SK-N-SH (cell line): ENCODE measurements at regions not wholly inside any gene's neighbourhood (a gene's known extent, or its start where the extent isn't known, plus 50 kb on each side); places are given as distances from the start of the nearest gene placed in this dataset.

Experiments used
- CTCF ChIA-PET: fragments of 300-600, 350-600 bp; formaldehyde crosslinking; extraction: SDS; loops from one replicate; lab custom pipeline; 2021; lab: Yijun Ruan, JAX
- POLR2A ChIA-PET: fragments of 350-600 bp; sonication (Branson Sonifier 250); formaldehyde crosslinking; extraction: SDS; loops from one replicate; lab custom pipeline; 2020; ENCODE audit warnings: antibody characterized with exemption, inconsistent platforms; lab: Yijun Ruan, JAX
- DNase-seq: peaks from one replicate; pipeline ENCODE4 v3.0.0; 2012
- H2AFZ ChIP-seq: fragments of 200-600 bp; sonication (generic); 2 replicates; pipeline ENCODE4 v1.8.1; 2016; ENCODE audit warnings: antibody characterized with exemption, mild to moderate bottlenecking, low read depth
- H3F3A ChIP-seq: fragments of 200-600 bp; sonication (generic); replicated peaks from 2 replicates; pipeline ENCODE3; 2016; ENCODE audit warnings: antibody characterized with exemption, mild to moderate bottlenecking; ENCODE audit not compliant: insufficient read depth
- H3K27ac ChIP-seq, 2 experiments: fragments of 200-500 bp in 1 of 2; fragments of 200-600 bp in 1 of 2; sonication (Bioruptor generic) in 1 of 2; sonication (generic), shearing (Covaris generic) in 1 of 2; 2 replicates each; pipeline versions ENCODE4 v1.5.1 to v1.6.1; 2014 to 2016; ENCODE audit warnings: low read depth in 2 of 2, inconsistent platforms in 1 of 2, low read length in 1 of 2, mild to moderate bottlenecking in 1 of 2, mixed read lengths in 1 of 2
- H3K27me3 ChIP-seq: fragments of 200-600 bp; sonication (generic), shearing (Covaris generic); 2 replicates; pipeline ENCODE4 v1.6.1; 2016; ENCODE audit warnings: mixed run types; ENCODE audit not compliant: insufficient read depth
- H3K36me3 ChIP-seq, 2 experiments: fragments of 200-500 bp in 1 of 2; fragments of 200-600 bp in 1 of 2; sonication (Bioruptor generic) in 1 of 2; sonication (generic) in 1 of 2; replicated peaks in 1 of 2; 2 replicates each; pipeline versions ENCODE3 to v1.5.1; 2014 to 2016; ENCODE audit warnings: low read length in 1 of 2, mild to moderate bottlenecking in 1 of 2; ENCODE audit not compliant: insufficient read depth in 2 of 2, control insufficient read depth in 1 of 2
- H3K4me1 ChIP-seq, 2 experiments: fragments of 200-500 bp in 1 of 2; fragments of 200-600 bp in 1 of 2; sonication (Bioruptor generic) in 1 of 2; sonication (generic), shearing (Covaris generic) in 1 of 2; 2 replicates each; pipeline versions ENCODE4 v1.5.1 to v1.6.1; 2014 to 2016; ENCODE audit warnings: low read depth in 1 of 2, low read length in 1 of 2, mixed run types in 1 of 2; ENCODE audit not compliant: insufficient read depth in 2 of 2, control insufficient read depth in 1 of 2
- H3K4me2 ChIP-seq: fragments of 200-600 bp; sonication (generic), shearing (Covaris generic); 2 replicates; pipeline ENCODE4 v1.6.1; 2017; ENCODE audit warnings: mixed run types
- H3K4me3 ChIP-seq, 2 experiments: fragments of 200-500 bp in 1 of 2; fragments of 200-600 bp in 1 of 2; sonication (Bioruptor generic) in 1 of 2; sonication (generic), shearing (Covaris generic) in 1 of 2; 2 replicates each; pipeline versions ENCODE4 v1.5.1 to v1.8.1; 2014 to 2016; ENCODE audit warnings: low read depth in 2 of 2, inconsistent platforms in 1 of 2, low read length in 1 of 2, mild to moderate bottlenecking in 1 of 2, mixed read lengths in 1 of 2, moderate library complexity in 1 of 2
- H3K79me2 ChIP-seq: fragments of 200-600 bp; sonication (generic); 2 replicates; pipeline ENCODE4 v1.8.1; 2017; ENCODE audit warnings: mild to moderate bottlenecking; ENCODE audit not compliant: insufficient read depth
- H3K9ac ChIP-seq: fragments of 200-600 bp; sonication (generic); 2 replicates; pipeline ENCODE4 v1.6.1; 2017; ENCODE audit warnings: mixed run types
- H3K9me2 ChIP-seq: fragments of 200-600 bp; sonication (generic); 2 replicates; pipeline ENCODE4 v1.6.1; 2017; ENCODE audit warnings: mixed run types
- H3K9me3 ChIP-seq: fragments of 200-600 bp; sonication (generic); 2 replicates; pipeline ENCODE4 v1.6.1; 2017; ENCODE audit warnings: mixed run types, mild to moderate bottlenecking, moderate library complexity
- H4K20me1 ChIP-seq: fragments of 200-600 bp; sonication (generic); 2 replicates; pipeline ENCODE4 v1.6.1; 2017; ENCODE audit warnings: mild to moderate bottlenecking, mixed run types; ENCODE audit not compliant: insufficient read depth
- FOXJ3 ChIP-seq: sonication (generic); formaldehyde crosslinking; IDR thresholded peaks from 2 replicates; pipeline ENCODE4 v1.5.1; 2020; ENCODE audit warnings: mild to moderate bottlenecking, missing genetic modification reagents
- IRF3 ChIP-seq: fragments of 150-350 bp; IDR thresholded peaks from 2 replicates; pipeline ENCODE4 v1.6.1; 2016; ENCODE audit warnings: mild to moderate bottlenecking, low read depth, low read length
- JUND ChIP-seq: IDR thresholded peaks from 2 replicates; pipeline ENCODE4 v1.4.0; 2012
- MAX ChIP-seq: IDR thresholded peaks from 2 replicates; pipeline ENCODE4 v1.4.0; 2012; ENCODE audit warnings: low read depth
- MEF2A ChIP-seq: IDR thresholded peaks from 2 replicates; pipeline ENCODE4 v1.4.0; 2012; ENCODE audit warnings: low read depth, borderline replicate concordance
- PBX3 ChIP-seq: IDR thresholded peaks from 2 replicates; pipeline ENCODE4; 2012
- RCOR1 ChIP-seq: fragments of 150-350 bp; IDR thresholded peaks from 2 replicates; pipeline ENCODE4 v1.6.1; 2017; ENCODE audit warnings: antibody characterized with exemption, low read length
- REST ChIP-seq: IDR thresholded peaks from 2 replicates; pipeline ENCODE4 v1.6.1; 2012; ENCODE audit warnings: mild to moderate bottlenecking, low read depth, low read length, moderate library complexity
- RXRA ChIP-seq: IDR thresholded peaks from 2 replicates; pipeline ENCODE4 v1.4.0; 2012; ENCODE audit warnings: low read depth, mild to moderate bottlenecking, borderline replicate concordance
- SMC3 ChIP-seq: IDR thresholded peaks from 2 replicates; pipeline ENCODE4 v1.6.1; 2012; ENCODE audit warnings: low read depth, low read length, improper control_type of control experiment
- YY1 ChIP-seq: IDR thresholded peaks from 2 replicates; pipeline ENCODE4 v1.4.0; 2012; ENCODE audit warnings: low read depth, mild to moderate bottlenecking
- WGBS: methylation state at CpG from one replicate; pipeline ENCODE4 v1.1.6; 2017; ENCODE audit warnings: low lambda C conversion rate; 5-methylcytosine and 5-hydroxymethylcytosine counted together
- TF ChIP-seq, protein P1 (sequence below): IDR thresholded peaks from 2 replicates; pipeline ENCODE4 v1.4.0; 2012; ENCODE audit warnings: low read depth, borderline replicate concordance
- TF ChIP-seq, protein P2 (sequence below): fragments of 150-350 bp; IDR thresholded peaks from 2 replicates; pipeline ENCODE4 v1.6.1; 2017; ENCODE audit warnings: antibody characterized with exemption, low read length, low read depth, borderline replicate concordance

DNA sequence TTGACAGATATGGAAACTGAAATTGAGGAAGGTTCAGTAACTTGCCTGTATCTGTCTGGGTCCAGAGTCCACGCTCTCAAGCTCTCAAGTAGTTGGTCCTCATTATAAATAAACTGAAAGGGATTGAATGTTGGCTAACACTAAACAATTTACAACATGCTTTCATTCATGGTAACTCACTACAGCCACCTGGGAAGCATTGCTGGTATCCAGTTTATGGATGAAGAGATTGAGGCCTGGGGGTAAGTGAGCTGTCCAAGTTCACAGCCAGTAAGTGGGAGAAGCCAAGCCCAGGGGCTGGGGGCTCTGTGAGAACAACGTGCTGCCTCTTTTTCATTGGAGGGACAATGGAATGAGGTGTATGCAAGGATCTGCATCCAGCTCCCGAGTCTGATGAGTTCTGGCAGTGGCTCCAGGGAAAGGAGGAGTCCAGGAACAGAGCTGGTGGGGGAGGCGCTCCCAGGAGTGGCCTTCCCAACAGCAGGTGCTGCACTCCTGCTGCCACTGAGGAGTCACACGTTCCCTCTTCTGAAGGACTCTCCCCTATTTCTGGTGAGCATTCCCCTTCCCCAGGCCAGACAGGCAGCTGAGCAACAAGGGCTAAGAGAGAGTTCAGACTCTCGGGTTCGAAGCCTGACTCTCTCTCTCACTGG, 175.8 kb downstream of the CSNK2A3 start (continued):
- no peak for TF ChIP-seq IRF3
- TF ChIP-seq FOXJ3 (CRISPR knock-in tag), result no peak

DNA sequence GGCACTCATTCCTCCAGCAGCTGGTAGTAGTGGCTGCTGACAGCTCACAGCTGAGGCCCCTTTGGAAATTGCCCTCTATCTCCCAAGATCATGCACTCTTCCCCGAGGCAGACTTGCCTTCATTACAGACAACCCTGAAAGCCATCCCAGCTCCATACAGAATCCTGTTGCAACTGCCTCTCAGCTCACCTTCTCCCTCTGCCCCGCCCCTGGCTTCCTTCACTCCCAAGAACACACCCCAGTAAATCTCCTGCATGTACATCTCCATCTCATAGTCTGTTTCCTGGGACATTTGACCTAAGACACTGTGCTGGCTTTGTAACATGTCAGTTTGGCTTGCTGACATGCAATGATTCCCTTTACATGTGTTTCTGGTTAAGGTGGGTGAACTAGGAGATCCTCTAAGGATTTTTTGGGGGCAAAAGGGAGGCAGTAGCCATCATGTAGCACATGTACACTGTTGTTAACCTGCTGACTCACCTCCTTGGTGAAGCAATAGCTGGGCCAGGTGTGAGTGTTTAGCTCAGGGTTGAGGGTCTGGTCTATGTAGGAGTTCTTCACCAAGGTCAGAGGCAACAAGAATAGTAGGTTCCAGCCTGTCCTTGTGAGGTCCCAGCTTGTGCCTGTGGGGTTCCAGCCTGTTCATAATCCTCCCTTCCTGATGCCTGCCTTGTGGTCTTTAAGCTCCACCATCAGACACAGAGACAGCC, 179.6 kb downstream of the CSNK2A3 start:
- no peaks in the 10 kb centered on the region for H4K20me1 ChIP-seq
- no peaks in the 10 kb centered on the region for H3K27me3 ChIP-seq
- POLR2A ChIA-PET, result no interaction called here
- H3K9me2 ChIP-seq, result no peaks in the 10 kb centered on the region
- no peaks in the 10 kb centered on the region for H3K9me3 ChIP-seq
- no peaks in the 10 kb centered on the region for H3K79me2 ChIP-seq
- H3K27ac ChIP-seq, result no peak overlapping the region
- no peak overlapping the region for H3K4me2 ChIP-seq
- TF ChIP-seq RCOR1 (no peak), SMC3 (no peak), JUND (no peak), MEF2A (no peak)
- TF ChIP-seq, protein P1, sequence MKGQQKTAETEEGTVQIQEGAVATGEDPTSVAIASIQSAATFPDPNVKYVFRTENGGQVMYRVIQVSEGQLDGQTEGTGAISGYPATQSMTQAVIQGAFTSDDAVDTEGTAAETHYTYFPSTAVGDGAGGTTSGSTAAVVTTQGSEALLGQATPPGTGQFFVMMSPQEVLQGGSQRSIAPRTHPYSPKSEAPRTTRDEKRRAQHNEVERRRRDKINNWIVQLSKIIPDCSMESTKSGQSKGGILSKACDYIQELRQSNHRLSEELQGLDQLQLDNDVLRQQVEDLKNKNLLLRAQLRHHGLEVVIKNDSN, result no peak
- TF ChIP-seq, all 33 proteins: peak for 0
- H3K4me3 ChIP-seq, result no peak overlapping the region
- CTCF ChIA-PET, result interaction anchor here (0.8 to 1.4 kb wide), 2 partner anchors 11 to 239 kb away, joined by 3 to 4 read pairs; no protein-coding TSS in a partner anchor
- H3K9ac ChIP-seq, result no peak overlapping the region
- no peaks in the 10 kb centered on the region; a peak in 1 of 4 replicates for H3K4me1 ChIP-seq
- no peak for DNase-seq
- no peaks in the 10 kb centered on the region for H3K36me3 ChIP-seq
- no peak overlapping the region for H2AFZ ChIP-seq
- H3F3A ChIP-seq, result no peaks in the 10 kb centered on the region
- WGBS, result 21% methylated on average over 2 of the region's 2 CpGs

- TF ChIP-seq SMC3, result no peak
- TF ChIP-seq YY1, result no peak
- TF ChIP-seq, protein P1, result no peak
- no peak for TF ChIP-seq RXRA
- no peak for TF ChIP-seq FOXJ3 (CRISPR knock-in tag)
- TF ChIP-seq REST, result no peak
- TF ChIP-seq, protein P2, sequence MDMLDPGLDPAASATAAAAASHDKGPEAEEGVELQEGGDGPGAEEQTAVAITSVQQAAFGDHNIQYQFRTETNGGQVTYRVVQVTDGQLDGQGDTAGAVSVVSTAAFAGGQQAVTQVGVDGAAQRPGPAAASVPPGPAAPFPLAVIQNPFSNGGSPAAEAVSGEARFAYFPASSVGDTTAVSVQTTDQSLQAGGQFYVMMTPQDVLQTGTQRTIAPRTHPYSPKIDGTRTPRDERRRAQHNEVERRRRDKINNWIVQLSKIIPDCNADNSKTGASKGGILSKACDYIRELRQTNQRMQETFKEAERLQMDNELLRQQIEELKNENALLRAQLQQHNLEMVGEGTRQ, result no peak
- no peak for TF ChIP-seq PBX3
- TF ChIP-seq MAX, result no peak
- H2AFZ ChIP-seq, result no peak overlapping the region
- DNase-seq, result no peak
- POLR2A ChIA-PET, result no interaction called here
- H3K9me2 ChIP-seq, result no peaks in the 10 kb centered on the region
- no peaks in the 10 kb centered on the region for H3K79me2 ChIP-seq
- no peak overlapping the region for H3K27ac ChIP-seq
- no peaks in the 10 kb centered on the region for H3K9me3 ChIP-seq
- no peaks in the 10 kb centered on the region for H4K20me1 ChIP-seq
- no peaks in the 10 kb centered on the region for H3K36me3 ChIP-seq
- CTCF ChIA-PET, result no interaction called here
- no peak overlapping the region for H3K4me3 ChIP-seq
- H3K9ac ChIP-seq, result no peak overlapping the region
- WGBS, result 50% methylated on average over 1 of the region's 1 CpG
- no peaks in the 10 kb centered on the region; the same call in 1 of the 2 replicates for H3K27me3 ChIP-seq
- H3F3A ChIP-seq, result no peaks in the 10 kb centered on the region
- no peaks in the 10 kb centered on the region; a peak in 1 of 4 replicates for H3K4me1 ChIP-seq
- H3K4me2 ChIP-seq, result no peak overlapping the region
These were observed 181.2 kb downstream of the CSNK2A3 start for GRCh38 chr11:11171854-11172253.
